Subcutaneous abdominal adipose tissue (tissue), 5 donors: ENCODE measurements at regions not wholly inside any gene's neighbourhood (a gene's known extent, or its start where the extent isn't known, plus 50 kb on each side); places are given as distances from the start of the nearest gene placed in this dataset.
"Not testable (repeated sequence)": the region's sequence is repeated elsewhere in the genome, so short reads cannot be mapped to it uniquely, and the experiment has no call there.

Experiments
- H3K27ac ChIP-seq: one replicate; pipeline ENCODE4 v1.7.0; 2013; ENCODE audit warnings: low read depth, mild to moderate bottlenecking, inconsistent platforms, low read length, moderate library complexity
- H3K27me3 ChIP-seq, 5 donors: one replicate each; pipeline ENCODE4 v1.7.0; 2013; ENCODE audit warnings: low read length in 5 of 5, inconsistent platforms in 1 of 5; ENCODE audit not compliant: control insufficient read depth in 5 of 5, insufficient read depth in 4 of 5
- H3K36me3 ChIP-seq, 5 donors: one replicate each; pipeline ENCODE4 v1.7.0; 2013; ENCODE audit warnings: low read length in 5 of 5; ENCODE audit not compliant: control insufficient read depth in 5 of 5, insufficient read depth in 5 of 5
- H3K4me1 ChIP-seq, 5 donors: one replicate each; pipeline ENCODE4 v1.7.0; 2013; ENCODE audit warnings: low read length in 5 of 5, mild to moderate bottlenecking in 3 of 5, moderate library complexity in 1 of 5; ENCODE audit not compliant: control insufficient read depth in 5 of 5, insufficient read depth in 5 of 5
- H3K4me3 ChIP-seq, 5 donors: one replicate each; pipeline ENCODE4 v1.7.0; 2013; ENCODE audit warnings: low read length in 5 of 5, low read depth in 1 of 5
- H3K9ac ChIP-seq, 5 donors: one replicate each; pipeline ENCODE4 v1.7.0; 2013; ENCODE audit warnings: low read length in 5 of 5, mild to moderate bottlenecking in 4 of 5, moderate library complexity in 3 of 5
- H3K9me3 ChIP-seq, 5 donors: one replicate each; pipeline ENCODE4 v1.7.0; 2013; ENCODE audit warnings: low read length in 5 of 5; ENCODE audit not compliant: control insufficient read depth in 5 of 5
- donor health status: healthy.
- donor health status: healthy.
- donor health status: healthy.
- donor health status: healthy.
- donor health status: healthy.

GRCh38 chr3:15927969-15928368 lies 130.2 kb upstream of the ANKRD28 start:
- no peaks in the 10 kb centered on the region for H3K36me3 ChIP-seq
- no peak overlapping the region for H3K9ac ChIP-seq
- peaks cover 0 to 11% (median 6%) of the 10 kb centered on the region in 5 donors for H3K4me1 ChIP-seq
- H3K27me3 ChIP-seq, result no peaks in the 10 kb centered on the region
- H3K27ac ChIP-seq, result no peak overlapping the region
- no peaks in the 10 kb centered on the region for H3K9me3 ChIP-seq
- no peak overlapping the region for H3K4me3 ChIP-seq

GRCh38 chr3:15929944-15930571 lies 132.3 kb upstream of the ANKRD28 start:
- Histone ChIP-seq H3K9me3 (no peaks in the 10 kb centered on the region), H3K27me3 (no peaks in the 10 kb centered on the region), H3K9ac (no peak overlapping the region), H3K4me1 (peaks cover 0 to 13% (median 6%) of the 10 kb centered on the region in 5 donors), H3K27ac (no peak overlapping the region), H3K4me3 (no peak overlapping the region), H3K36me3 (no peaks in the 10 kb centered on the region)

GRCh38 chr3:15932348-15933300 lies 134.8 kb upstream of the ANKRD28 start:
- H3K36me3 ChIP-seq, result no peaks in the 10 kb centered on the region
- H3K9ac ChIP-seq, result no peak overlapping the region
- H3K27ac ChIP-seq, result no peak overlapping the region
- no peaks in the 10 kb centered on the region for H3K9me3 ChIP-seq
- H3K4me3 ChIP-seq, result no peak overlapping the region
- H3K27me3 ChIP-seq, result no peaks in the 10 kb centered on the region
- H3K4me1 ChIP-seq, result peaks cover 3 to 13% (median 6%) of the 10 kb centered on the region in 5 donors

- Histone ChIP-seq H3K27me3 (no peaks in the 10 kb centered on the region), H3K9me3 (no peaks in the 10 kb centered on the region), H3K4me1 (peaks cover 3 to 13% (median 6%) of the 10 kb centered on the region in 5 donors), H3K4me3 (no peak overlapping the region), H3K27ac (no peak overlapping the region), H3K9ac (no peak overlapping the region), H3K36me3 (no peaks in the 10 kb centered on the region)
These were observed 135.8 kb upstream of the ANKRD28 start for GRCh38 chr3:15933439-15934139.

- no peaks in the 10 kb centered on the region for H3K27me3 ChIP-seq
- H3K9ac ChIP-seq, result no peak overlapping the region
- peaks cover 3 to 13% (median 6%) of the 10 kb centered on the region in 5 donors for H3K4me1 ChIP-seq
- no peaks in the 10 kb centered on the region for H3K9me3 ChIP-seq
- no peak overlapping the region for H3K4me3 ChIP-seq
- no peaks in the 10 kb centered on the region for H3K36me3 ChIP-seq
- H3K27ac ChIP-seq, result no peak overlapping the region
These were observed 136.8 kb upstream of the ANKRD28 start for GRCh38 chr3:15934389-15935195.

GRCh38 chr3:15936312-15936711 lies 138.5 kb upstream of the ANKRD28 start:
- Histone ChIP-seq H3K36me3 (no peaks in the 10 kb centered on the region), H3K4me1 (peaks cover 3 to 13% (median 6%) of the 10 kb centered on the region in 5 donors), H3K9ac (no peak overlapping the region), H3K27ac (no peak overlapping the region), H3K4me3 (no peak overlapping the region), H3K9me3 (no peaks in the 10 kb centered on the region), H3K27me3 (no peaks in the 10 kb centered on the region)

- H3K9ac ChIP-seq, result no peak overlapping the region
- H3K4me3 ChIP-seq, result no peak overlapping the region
- no peaks in the 10 kb centered on the region for H3K36me3 ChIP-seq
- H3K9me3 ChIP-seq, result no peaks in the 10 kb centered on the region
- no peaks in the 10 kb centered on the region for H3K27me3 ChIP-seq
- H3K4me1 ChIP-seq, result peaks cover 0 to 14% (median 5%) of the 10 kb centered on the region in 5 donors
- no peak overlapping the region for H3K27ac ChIP-seq
These were observed 142.9 kb upstream of the ANKRD28 start for GRCh38 chr3:15940641-15941040.

- not testable (repeated sequence) for H3K36me3 ChIP-seq, H3K27me3 ChIP-seq, H3K4me3 ChIP-seq, H3K9ac ChIP-seq, H3K9me3 ChIP-seq, H3K27ac ChIP-seq
- peaks cover 0 to 13% (median 5%) of the 10 kb centered on the region in 5 donors for H3K4me1 ChIP-seq
These were observed 143.7 kb upstream of the ANKRD28 start for GRCh38 chr3:15941457-15941856.

- H3K36me3 ChIP-seq, result no peaks in the 10 kb centered on the region
- H3K9ac ChIP-seq, result no peak overlapping the region
- H3K9me3 ChIP-seq, result no peaks in the 10 kb centered on the region
- no peak overlapping the region for H3K27ac ChIP-seq
- H3K4me1 ChIP-seq, result peaks cover 0 to 10% (median 5%) of the 10 kb centered on the region in 5 donors
- no peaks in the 10 kb centered on the region for H3K27me3 ChIP-seq
- H3K4me3 ChIP-seq, result no peak overlapping the region
These were observed 144.2 kb upstream of the ANKRD28 start for GRCh38 chr3:15941958-15942357.
